Upper lobe of right lung (tissue), 1 donor: ENCODE measurements at regions not wholly inside any gene's neighbourhood (a gene's known extent, or its start where the extent isn't known, plus 50 kb on each side); places are given as distances from the start of the nearest gene placed in this dataset.

Experiments
- ATAC-seq: fragments of 200-7000 bp; cut with Tn5 transposase; one replicate; pipeline ENCODE4 v1.9.1; 2020; ENCODE audit warnings: mild to moderate bottlenecking, moderate library complexity
- DNase-seq: peaks from one replicate; pipeline ENCODE4 v3.0.0-alpha.2; 2020
- H3K27ac ChIP-seq: fragments of 200-600 bp; one replicate; pipeline ENCODE4 v1.8.0; 2022
- H3K27me3 ChIP-seq: fragments of 200-600 bp; one replicate; pipeline ENCODE4 v1.8.0; 2022; ENCODE audit warnings: mild to moderate bottlenecking
- H3K36me3 ChIP-seq: fragments of 200-600 bp; one replicate; pipeline ENCODE4 v1.8.0; 2022
- H3K4me1 ChIP-seq: fragments of 200-600 bp; one replicate; pipeline ENCODE4 v1.8.0; 2022
- H3K4me3 ChIP-seq: fragments of 200-600 bp; one replicate; pipeline ENCODE4 v1.8.0; 2022; ENCODE audit warnings: mild to moderate bottlenecking
- H3K9me3 ChIP-seq: fragments of 200-600 bp; one replicate; pipeline ENCODE4 v1.8.0; 2022
- intact Hi-C: fragments of 100-400 bp; cut with DNase I; formaldehyde crosslinking; loops from one replicate; pipeline ENCODE4 v1.11.0; 2022
- TF ChIP-seq, protein P1 (sequence below): fragments of 200-600 bp; IDR thresholded peaks from one replicate; pipeline ENCODE4 v1.8.0; 2022; ENCODE audit warnings: antibody characterized with exemption
- donor health status: DM: no; HTN: yes; CAD: no; lungs with severe emphysema.

DNA sequence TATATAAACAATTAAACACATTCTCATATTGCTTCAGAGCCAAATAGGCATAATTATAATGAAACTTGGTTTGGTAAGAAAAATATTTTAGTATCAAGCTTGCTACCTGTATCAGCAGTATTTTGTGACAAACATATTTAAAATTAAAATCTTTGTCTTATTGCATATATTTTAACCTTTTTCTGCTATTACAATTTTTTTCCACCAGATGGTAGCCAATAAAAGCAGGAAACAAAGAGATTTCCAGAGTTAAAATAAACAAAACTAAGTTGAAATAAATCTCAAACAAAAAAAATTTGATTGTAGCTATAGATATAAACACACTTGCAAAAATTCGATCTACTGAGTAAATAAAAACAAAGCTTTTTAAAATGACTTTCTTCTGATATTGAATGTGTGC is 491.3 kb upstream of the GJE1 start:
- H3K27ac ChIP-seq, result no peak overlapping the region
- intact Hi-C loops, result no loop called here
- TF ChIP-seq, protein P1, sequence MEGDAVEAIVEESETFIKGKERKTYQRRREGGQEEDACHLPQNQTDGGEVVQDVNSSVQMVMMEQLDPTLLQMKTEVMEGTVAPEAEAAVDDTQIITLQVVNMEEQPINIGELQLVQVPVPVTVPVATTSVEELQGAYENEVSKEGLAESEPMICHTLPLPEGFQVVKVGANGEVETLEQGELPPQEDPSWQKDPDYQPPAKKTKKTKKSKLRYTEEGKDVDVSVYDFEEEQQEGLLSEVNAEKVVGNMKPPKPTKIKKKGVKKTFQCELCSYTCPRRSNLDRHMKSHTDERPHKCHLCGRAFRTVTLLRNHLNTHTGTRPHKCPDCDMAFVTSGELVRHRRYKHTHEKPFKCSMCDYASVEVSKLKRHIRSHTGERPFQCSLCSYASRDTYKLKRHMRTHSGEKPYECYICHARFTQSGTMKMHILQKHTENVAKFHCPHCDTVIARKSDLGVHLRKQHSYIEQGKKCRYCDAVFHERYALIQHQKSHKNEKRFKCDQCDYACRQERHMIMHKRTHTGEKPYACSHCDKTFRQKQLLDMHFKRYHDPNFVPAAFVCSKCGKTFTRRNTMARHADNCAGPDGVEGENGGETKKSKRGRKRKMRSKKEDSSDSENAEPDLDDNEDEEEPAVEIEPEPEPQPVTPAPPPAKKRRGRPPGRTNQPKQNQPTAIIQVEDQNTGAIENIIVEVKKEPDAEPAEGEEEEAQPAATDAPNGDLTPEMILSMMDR, result no peak
- no peaks in the 10 kb centered on the region for H3K27me3 ChIP-seq
- no peak overlapping the region for H3K4me3 ChIP-seq
- H3K9me3 ChIP-seq, result no peaks in the 10 kb centered on the region
- no peak for ATAC-seq
- no peaks in the 10 kb centered on the region for H3K4me1 ChIP-seq
- H3K36me3 ChIP-seq, result no peaks in the 10 kb centered on the region
- DNase-seq, result no peak

DNA sequence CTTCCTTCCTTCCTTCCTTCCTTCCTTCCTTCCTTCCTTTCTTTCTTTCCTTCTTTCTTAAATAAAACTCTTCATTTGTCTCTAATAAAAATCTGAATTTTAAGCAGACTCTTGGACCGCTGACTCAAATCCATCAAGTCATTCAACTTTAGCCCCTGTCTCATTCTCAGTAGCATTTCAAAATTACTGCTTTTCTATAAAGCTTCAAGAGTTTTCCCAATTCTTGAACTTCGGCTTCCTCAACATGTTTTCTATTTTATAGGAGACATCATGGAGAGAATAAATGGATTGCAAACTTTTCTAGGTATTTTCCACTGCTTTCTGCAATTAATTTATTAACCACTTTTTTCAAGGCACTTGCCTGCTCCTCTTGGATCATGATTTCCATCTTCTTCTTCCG is 497.1 kb upstream of the GJE1 start:
- Histone ChIP-seq H3K27me3 (no peaks in the 10 kb centered on the region), H3K9me3 (no peaks in the 10 kb centered on the region), H3K27ac (no peak overlapping the region), H3K4me1 (no peaks in the 10 kb centered on the region), H3K4me3 (no peak overlapping the region), H3K36me3 (no peaks in the 10 kb centered on the region)
- DNase-seq (no peak), ATAC-seq (no peak)
- TF ChIP-seq, protein P1, result no peak
- intact Hi-C loops, result no loop called here

DNA sequence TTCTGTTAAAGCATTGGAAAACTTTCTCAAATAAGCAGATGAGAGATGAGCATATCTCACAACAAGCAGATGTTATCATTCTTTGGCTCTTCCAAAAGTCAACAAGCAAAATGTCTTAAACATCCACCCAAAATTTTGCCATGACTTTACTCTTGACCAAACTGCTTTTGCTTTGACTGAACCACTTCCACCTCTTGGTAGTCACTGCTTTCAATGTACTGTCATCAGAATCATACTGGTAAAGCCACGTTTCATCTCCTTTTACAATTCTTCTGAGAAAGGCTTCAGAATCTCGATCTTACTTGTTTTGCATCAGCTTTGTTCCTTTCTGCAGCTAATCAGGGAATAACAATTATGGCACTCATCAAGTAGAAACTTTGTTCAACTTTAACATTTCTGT is 498.5 kb upstream of the GJE1 start:
- no peaks in the 10 kb centered on the region for H3K9me3 ChIP-seq
- H3K27me3 ChIP-seq, result no peaks in the 10 kb centered on the region
- H3K36me3 ChIP-seq, result no peaks in the 10 kb centered on the region
- DNase-seq (no peak), ATAC-seq (no peak)
- H3K27ac ChIP-seq, result no peak overlapping the region
- no peaks in the 10 kb centered on the region for H3K4me1 ChIP-seq
- intact Hi-C loops, result no loop called here
- H3K4me3 ChIP-seq, result no peak overlapping the region
- TF ChIP-seq, protein P1, result no peak

DNA sequence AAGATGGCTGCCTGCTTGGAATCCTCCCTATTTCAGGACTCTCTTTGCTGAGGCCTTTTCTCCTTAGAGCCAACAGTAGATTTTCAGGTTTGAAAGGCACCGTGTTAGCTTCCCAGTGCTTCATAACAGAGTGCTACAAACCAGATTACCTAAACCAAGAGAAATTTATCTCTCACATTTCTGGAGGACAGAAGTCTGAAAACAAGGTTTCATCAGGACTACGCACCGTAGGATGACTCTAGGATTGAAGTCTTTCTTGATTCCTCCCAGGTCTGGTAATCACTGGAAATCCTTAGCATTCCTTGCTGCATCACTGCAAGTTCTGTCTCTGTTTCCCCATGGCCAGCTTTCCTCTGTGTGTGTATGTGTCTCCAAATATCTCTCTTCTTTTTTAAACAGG is 508.4 kb upstream of the GJE1 start:
- TF ChIP-seq, protein P1, result no peak
- H3K27me3 ChIP-seq, result no peaks in the 10 kb centered on the region
- ATAC-seq, result no peak
- H3K9me3 ChIP-seq, result no peaks in the 10 kb centered on the region
- intact Hi-C loops, result no loop called here
- H3K36me3 ChIP-seq, result no peaks in the 10 kb centered on the region
- no peaks in the 10 kb centered on the region for H3K4me1 ChIP-seq
- DNase-seq, result no peak
- no peak overlapping the region for H3K27ac ChIP-seq
- H3K4me3 ChIP-seq, result no peak overlapping the region

DNA sequence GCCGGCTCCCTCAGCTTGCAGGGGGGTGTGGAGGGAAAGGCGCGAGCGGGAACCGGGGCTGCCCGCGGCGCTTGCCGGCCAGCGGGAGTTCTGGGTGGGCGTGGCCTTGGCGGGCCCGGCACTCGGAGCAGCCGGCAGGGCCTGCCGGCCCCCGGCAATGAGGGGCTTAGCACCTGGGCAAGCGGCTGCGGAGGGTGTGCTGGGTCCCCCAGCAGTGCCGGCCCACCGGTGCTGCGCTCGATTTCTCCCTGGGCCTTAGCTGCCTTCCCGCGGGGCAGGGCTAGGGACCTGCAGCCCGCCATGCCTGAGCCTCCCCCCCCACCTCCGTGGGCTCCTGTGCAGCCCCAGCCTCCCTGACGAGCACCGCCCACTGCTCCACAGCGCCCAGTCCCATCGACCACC is 514.5 kb upstream of the GJE1 start:
- no peak overlapping the region for H3K4me3 ChIP-seq
- TF ChIP-seq, protein P1, result no peak
- H3K9me3 ChIP-seq, result no peaks in the 10 kb centered on the region
- no peak for ATAC-seq
- H3K27ac ChIP-seq, result no peak overlapping the region
- no peaks in the 10 kb centered on the region for H3K36me3 ChIP-seq
- intact Hi-C loops, result no loop called here
- no peaks in the 10 kb centered on the region for H3K4me1 ChIP-seq
- H3K27me3 ChIP-seq, result no peaks in the 10 kb centered on the region
- DNase-seq, result peak; percentile 45

DNA sequence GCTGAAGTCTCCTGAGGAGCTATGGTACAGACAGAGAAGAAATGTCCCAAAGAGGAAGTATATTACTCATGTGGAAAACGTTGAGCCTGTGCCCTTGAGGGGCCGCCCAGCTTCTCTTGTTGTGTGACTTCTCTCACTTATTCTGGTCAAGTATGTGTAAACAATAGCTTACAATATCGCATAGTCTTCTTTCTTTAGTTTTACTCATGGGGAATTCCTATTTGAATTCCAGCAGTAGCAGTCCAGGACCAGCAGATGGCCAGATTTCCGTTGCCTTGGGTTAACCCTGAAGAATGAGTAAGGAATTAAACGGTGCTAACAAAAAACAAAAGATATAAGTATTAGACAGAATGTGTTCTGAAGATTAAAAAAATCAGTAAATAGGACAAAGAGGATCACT is 522.0 kb upstream of the GJE1 start:
- TF ChIP-seq, protein P1, result no peak
- intact Hi-C loops, result no loop called here
- Histone ChIP-seq H3K36me3 (no peaks in the 10 kb centered on the region), H3K4me3 (no peak overlapping the region), H3K4me1 (no peaks in the 10 kb centered on the region), H3K27me3 (no peaks in the 10 kb centered on the region), H3K9me3 (no peaks in the 10 kb centered on the region), H3K27ac (no peak overlapping the region)
- no peak for ATAC-seq
- DNase-seq, result no peak
